ENCODE measurements at regions not wholly inside any gene's neighbourhood (a gene's known extent, or its start where the extent isn't known, plus 50 kb on each side); places are given as distances from the start of the nearest gene placed in this dataset.

GRCh38 chr6:1518855-1519254, 90.9 kb upstream of the FOXC1 start:
- Histone ChIP-seq H3K79me2 (ENCODE audit: control insufficient read depth, insufficient read depth, low read length) (no peaks in the 10 kb centered on the region), H3K27ac (ENCODE audit: low read length in 2 of 2) (no peak overlapping the region), H3K4me3 (ENCODE audit: control extremely low read depth in 1 of 5, extremely low read depth in 1 of 5, insufficient read depth in 1 of 5, low read depth in 2 of 5, low read length in 4 of 5) (no peak overlapping the region), H3K27me3 (replicated peaks in 1 of 4; ENCODE audit: control extremely low read depth in 1 of 4, control insufficient read depth in 3 of 4, insufficient read depth in 4 of 4, low read length in 3 of 4) (peaks cover 0 to 21% (median 9%) of the 10 kb centered on the region in 4 experiments), H3K4me2 (replicated peaks; ENCODE audit: low read depth, low read length, poor library complexity, severe bottlenecking) (no peak overlapping the region), H3K4me1 (ENCODE audit: control insufficient read depth in 2 of 2, insufficient read depth in 2 of 2, low read length in 2 of 2) (no peaks in the 10 kb centered on the region), H2AFZ (ENCODE audit: insufficient read depth, low read depth, low read length, poor library complexity, severe bottlenecking) (no peak overlapping the region), H3K36me3 (replicated peaks in 1 of 2; ENCODE audit: control extremely low read depth in 1 of 2, control insufficient read depth in 1 of 2, extremely low read depth in 1 of 2, insufficient read depth in 2 of 2, low read length in 1 of 2) (no peaks in the 10 kb centered on the region), H4K20me1 (ENCODE audit: control insufficient read depth, insufficient read depth, low read length, poor library complexity, severe bottlenecking) (no peaks in the 10 kb centered on the region), H3K9ac (ENCODE audit: low read length) (no peak overlapping the region), H3K9me3 (ENCODE audit: control extremely low read depth in 1 of 3, control insufficient read depth in 2 of 3, insufficient read depth in 1 of 3, low read length in 2 of 3) (peaks cover 0 to 17% (median 0%) of the 10 kb centered on the region in 3 donors)
- 96% methylated on average over 7 of the region's 8 CpGs for WGBS (ENCODE audit: insufficient coverage)
- Mint-ChIP-seq H3K27me3 (peaks cover 30% of the 10 kb centered on the region), H3K27ac (no peak overlapping the region), H3K4me1 (peaks cover 2% of the 10 kb centered on the region), H3K4me3 (no peak overlapping the region), H3K9me3 (ENCODE audit: insufficient read depth) (peaks cover 2% of the 10 kb centered on the region)
- ATAC-seq (ENCODE audit: low read depth) (no peak), DNase-seq (no peak)
- POLR2A ChIA-PET: no interaction called here
- no peak for TF ChIP-seq EZH2 (IDR thresholded peaks at IDR 0.05; ENCODE audit: borderline replicate concordance, insufficient read depth, low read depth, low read length, poor library complexity, severe bottlenecking)
- TF ChIP-seq, protein P1, sequence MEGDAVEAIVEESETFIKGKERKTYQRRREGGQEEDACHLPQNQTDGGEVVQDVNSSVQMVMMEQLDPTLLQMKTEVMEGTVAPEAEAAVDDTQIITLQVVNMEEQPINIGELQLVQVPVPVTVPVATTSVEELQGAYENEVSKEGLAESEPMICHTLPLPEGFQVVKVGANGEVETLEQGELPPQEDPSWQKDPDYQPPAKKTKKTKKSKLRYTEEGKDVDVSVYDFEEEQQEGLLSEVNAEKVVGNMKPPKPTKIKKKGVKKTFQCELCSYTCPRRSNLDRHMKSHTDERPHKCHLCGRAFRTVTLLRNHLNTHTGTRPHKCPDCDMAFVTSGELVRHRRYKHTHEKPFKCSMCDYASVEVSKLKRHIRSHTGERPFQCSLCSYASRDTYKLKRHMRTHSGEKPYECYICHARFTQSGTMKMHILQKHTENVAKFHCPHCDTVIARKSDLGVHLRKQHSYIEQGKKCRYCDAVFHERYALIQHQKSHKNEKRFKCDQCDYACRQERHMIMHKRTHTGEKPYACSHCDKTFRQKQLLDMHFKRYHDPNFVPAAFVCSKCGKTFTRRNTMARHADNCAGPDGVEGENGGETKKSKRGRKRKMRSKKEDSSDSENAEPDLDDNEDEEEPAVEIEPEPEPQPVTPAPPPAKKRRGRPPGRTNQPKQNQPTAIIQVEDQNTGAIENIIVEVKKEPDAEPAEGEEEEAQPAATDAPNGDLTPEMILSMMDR (IDR thresholded peaks at IDR 0.05): no peak
- intact Hi-C loops (cut with micrococcal nuclease): no loop called here
- CTCF ChIA-PET: no interaction called here

DNA sequence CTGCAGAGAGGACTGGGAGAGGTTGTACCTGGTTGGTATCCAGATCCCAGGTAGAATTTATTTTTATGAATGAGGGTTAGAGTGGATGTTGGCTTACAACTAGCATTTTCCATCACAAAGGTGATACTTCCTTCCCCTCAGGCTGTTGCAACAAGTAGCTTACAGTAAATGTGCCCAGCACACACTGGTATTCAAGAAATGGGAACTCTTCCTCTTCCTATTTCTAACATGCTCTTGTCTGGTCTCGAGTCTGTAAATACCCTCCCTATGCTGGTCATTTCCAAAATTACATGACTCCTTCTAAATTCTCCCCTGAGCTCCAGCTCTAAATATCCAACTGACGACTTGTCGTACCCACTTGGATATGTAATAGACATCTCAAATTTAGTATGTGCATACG, 90.1 kb upstream of the FOXC1 start:
- TF ChIP-seq EZH2 (IDR thresholded peaks at IDR 0.05; ENCODE audit: borderline replicate concordance, insufficient read depth, low read depth, low read length, poor library complexity, severe bottlenecking): no peak
- TF ChIP-seq, protein P1 (IDR thresholded peaks at IDR 0.05): no peak
- Mint-ChIP-seq H3K4me1 (peaks cover 6% of the 10 kb centered on the region), H3K27ac (no peak overlapping the region), H3K27me3 (peaks cover 34% of the 10 kb centered on the region), H3K4me3 (no peak overlapping the region), H3K9me3 (ENCODE audit: insufficient read depth) (peaks cover 2% of the 10 kb centered on the region)
- POLR2A ChIA-PET: no interaction called here
- H3K4me1 ChIP-seq (ENCODE audit: control insufficient read depth in 2 of 2, insufficient read depth in 2 of 2, low read length in 2 of 2): peaks cover 0 to 5% of the 10 kb centered on the region in 2 donors
- H3K79me2 ChIP-seq (ENCODE audit: control insufficient read depth, insufficient read depth, low read length): no peaks in the 10 kb centered on the region
- H3K9me3 ChIP-seq (ENCODE audit: control extremely low read depth in 1 of 3, control insufficient read depth in 2 of 3, insufficient read depth in 1 of 3, low read length in 2 of 3): peaks cover 0 to 24% (median 0%) of the 10 kb centered on the region in 3 donors
- intact Hi-C loops (cut with micrococcal nuclease): no loop called here
- CTCF ChIA-PET: no interaction called here
- H3K27ac ChIP-seq (ENCODE audit: low read length in 2 of 2): no peak overlapping the region
- H3K36me3 ChIP-seq (replicated peaks in 1 of 2; ENCODE audit: control extremely low read depth in 1 of 2, control insufficient read depth in 1 of 2, extremely low read depth in 1 of 2, insufficient read depth in 2 of 2, low read length in 1 of 2): no peaks in the 10 kb centered on the region
- no peak overlapping the region for H2AFZ ChIP-seq (ENCODE audit: insufficient read depth, low read depth, low read length, poor library complexity, severe bottlenecking)
- no CpG with 5 or more reads among the region's 4 CpGs for WGBS (ENCODE audit: insufficient coverage)
- H3K4me2 ChIP-seq (replicated peaks; ENCODE audit: low read depth, low read length, poor library complexity, severe bottlenecking): no peak overlapping the region
- ATAC-seq (ENCODE audit: low read depth): no peak
- no peak overlapping the region for H3K4me3 ChIP-seq (ENCODE audit: control extremely low read depth in 1 of 5, extremely low read depth in 1 of 5, insufficient read depth in 1 of 5, low read depth in 2 of 5, low read length in 4 of 5)
- DNase-seq: no peak
- peaks cover 0 to 29% (median 12%) of the 10 kb centered on the region in 4 experiments for H3K27me3 ChIP-seq (replicated peaks in 1 of 4; ENCODE audit: control extremely low read depth in 1 of 4, control insufficient read depth in 3 of 4, insufficient read depth in 4 of 4, low read length in 3 of 4)
- no peak overlapping the region for H3K9ac ChIP-seq (ENCODE audit: low read length)
- H4K20me1 ChIP-seq (ENCODE audit: control insufficient read depth, insufficient read depth, low read length, poor library complexity, severe bottlenecking): no peaks in the 10 kb centered on the region
